PC-9 (cell line): ENCODE measurements at regions not wholly inside any gene's neighbourhood (a gene's known extent, or its start where the extent isn't known, plus 50 kb on each side); places are given as distances from the start of the nearest gene placed in this dataset.

Source experiments
- EZH2 ChIP-seq: fragments of 200-600 bp; sonication (generic); IDR thresholded peaks from 2 replicates; pipeline ENCODE4 v1.8.0; 2017; ENCODE audit warnings: antibody characterized with exemption, low read depth
- TF ChIP-seq, protein P1 (sequence below): fragments of 200-600 bp; sonication (generic); conservative IDR thresholded peaks from 2 replicates; pipeline ENCODE4 v1.6.1; 2017; ENCODE audit warnings: mixed run types, antibody characterized with exemption, mild to moderate bottlenecking, moderate library complexity

DNA sequence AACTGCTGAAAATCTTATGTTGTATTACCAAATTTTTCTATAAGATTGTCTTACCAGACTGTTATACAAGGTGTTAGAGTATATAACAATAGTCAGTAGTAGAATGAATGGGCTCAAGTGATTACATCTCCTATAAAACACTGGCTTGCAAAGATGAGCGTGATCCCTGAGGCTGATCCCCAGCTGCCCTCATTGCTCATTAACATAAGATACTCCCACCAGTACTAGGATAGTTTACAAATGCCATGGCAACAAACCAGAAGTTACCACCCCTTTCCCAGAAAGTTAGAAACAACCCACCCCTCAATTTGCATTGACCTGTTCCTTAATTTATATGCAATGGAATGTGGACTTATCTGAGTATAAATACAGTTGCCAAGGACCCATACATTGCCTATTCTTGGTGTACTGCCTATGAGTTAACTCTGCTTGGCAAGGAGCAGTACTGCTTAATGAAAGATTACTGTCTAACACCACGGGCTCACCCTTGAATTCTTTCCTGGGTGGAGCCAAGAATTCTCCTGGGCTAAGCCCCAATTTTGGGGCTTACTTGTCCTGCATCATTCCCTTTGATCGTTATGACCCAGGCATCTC lies 252.8 kb upstream of the CHD6 start:
- TF ChIP-seq, protein P1, sequence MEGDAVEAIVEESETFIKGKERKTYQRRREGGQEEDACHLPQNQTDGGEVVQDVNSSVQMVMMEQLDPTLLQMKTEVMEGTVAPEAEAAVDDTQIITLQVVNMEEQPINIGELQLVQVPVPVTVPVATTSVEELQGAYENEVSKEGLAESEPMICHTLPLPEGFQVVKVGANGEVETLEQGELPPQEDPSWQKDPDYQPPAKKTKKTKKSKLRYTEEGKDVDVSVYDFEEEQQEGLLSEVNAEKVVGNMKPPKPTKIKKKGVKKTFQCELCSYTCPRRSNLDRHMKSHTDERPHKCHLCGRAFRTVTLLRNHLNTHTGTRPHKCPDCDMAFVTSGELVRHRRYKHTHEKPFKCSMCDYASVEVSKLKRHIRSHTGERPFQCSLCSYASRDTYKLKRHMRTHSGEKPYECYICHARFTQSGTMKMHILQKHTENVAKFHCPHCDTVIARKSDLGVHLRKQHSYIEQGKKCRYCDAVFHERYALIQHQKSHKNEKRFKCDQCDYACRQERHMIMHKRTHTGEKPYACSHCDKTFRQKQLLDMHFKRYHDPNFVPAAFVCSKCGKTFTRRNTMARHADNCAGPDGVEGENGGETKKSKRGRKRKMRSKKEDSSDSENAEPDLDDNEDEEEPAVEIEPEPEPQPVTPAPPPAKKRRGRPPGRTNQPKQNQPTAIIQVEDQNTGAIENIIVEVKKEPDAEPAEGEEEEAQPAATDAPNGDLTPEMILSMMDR, result no peak
- TF ChIP-seq EZH2, result no peak
